Sigmoid colon (tissue), 4 donors: ENCODE measurements at regions not wholly inside any gene's neighbourhood (a gene's known extent, or its start where the extent isn't known, plus 50 kb on each side); places are given as distances from the start of the nearest gene placed in this dataset.

ENCODE experiments used
- CTCF ChIP-seq, 4 experiments: fragments of 450-650 bp in 3 of 4; fragments of 200-600 bp in 1 of 4; IDR thresholded peaks; one replicate each; pipeline ENCODE4 v1.5.1; 2016 to 2019; ENCODE audit warnings: antibody characterized with exemption in 4 of 4, mild to moderate bottlenecking in 3 of 4, moderate library complexity in 2 of 4
- EP300 ChIP-seq, 4 donors: sonication (generic); formaldehyde crosslinking; IDR thresholded peaks; one replicate each; pipeline ENCODE4 v1.6.1; 2017; ENCODE audit warnings: antibody characterized with exemption in 4 of 4
- POLR2A ChIP-seq, 2 donors: fragments of 450-650 bp; IDR thresholded peaks; one replicate each; pipeline ENCODE4 v1.6.1; 2016; ENCODE audit warnings: antibody characterized with exemption in 2 of 2, mild to moderate bottlenecking in 2 of 2, moderate library complexity in 2 of 2
- POLR2AphosphoS5 ChIP-seq, 4 donors: sonication (generic); formaldehyde crosslinking; IDR thresholded peaks; one replicate each; pipeline ENCODE4 v1.6.1; 2017; ENCODE audit warnings: antibody characterized with exemption in 4 of 4

- TF ChIP-seq CTCF (IDR thresholded peaks at IDR 0.05) (no peak), POLR2AphosphoS5 (IDR thresholded peaks at IDR 0.05) (no peak), POLR2A (IDR thresholded peaks at IDR 0.05) (no peak), EP300 (IDR thresholded peaks at IDR 0.05) (no peak)
Observed at GRCh38 chr4:104750008-104750407, 255.3 kb upstream of the CXXC4 start.
